Activated B cell treated with CpG ODN at 0.5 μM for 24 hours (primary cell): ENCODE measurements at regions not wholly inside any gene's neighbourhood (a gene's known extent, or its start where the extent isn't known, plus 50 kb on each side); places are given as distances from the start of the nearest gene placed in this dataset.

Experiments used
- ATAC-seq: fragments of 200-7000 bp; cut with Tn5 transposase; one replicate; pipeline ENCODE4 v1.10.0; 2021; ENCODE audit warnings: low read depth, mild to moderate bottlenecking, moderate library complexity
- CTCF ChIA-PET: fragments of 350-600 bp; sonication (Branson Sonifier 250); formaldehyde crosslinking; loops from one replicate; lab custom pipeline; 2021; ENCODE audit warnings: antibody characterized with exemption; lab: Charles Lee
- POLR2A ChIA-PET: fragments of 350-600 bp; sonication (Branson Sonifier 250); formaldehyde crosslinking; loops from one replicate; lab custom pipeline; 2021; ENCODE audit warnings: antibody characterized with exemption; lab: Charles Lee
- DNase-seq: peaks from one replicate; pipeline ENCODE4 v3.0.0; 2022
- H3K27ac Mint-ChIP-seq: one replicate; pipeline ENCODE4 v1.8.0; 2020; ENCODE audit warnings: mixed read lengths
- H3K27me3 Mint-ChIP-seq: one replicate; pipeline ENCODE4 v1.8.0; 2021; ENCODE audit warnings: mixed read lengths
- H3K36me3 Mint-ChIP-seq: one replicate; pipeline ENCODE4 v1.8.0; 2021; ENCODE audit warnings: low read depth, mixed read lengths
- H3K4me1 Mint-ChIP-seq: one replicate; pipeline ENCODE4 v1.8.0; 2021; ENCODE audit warnings: mixed read lengths
- H3K4me3 Mint-ChIP-seq: one replicate; pipeline ENCODE4 v1.8.0; 2020; ENCODE audit warnings: mild to moderate bottlenecking, mixed read lengths
- H3K9me3 Mint-ChIP-seq: one replicate; pipeline ENCODE4 v1.8.0; 2020; ENCODE audit warnings: mixed read lengths
- intact Hi-C: fragments of 100-400 bp; cut with micrococcal nuclease; formaldehyde crosslinking; loops from one replicate; pipeline ENCODE4 v1.15.1; 2024
- TF ChIP-seq, protein P1 (sequence below): fragments of 200-600 bp; IDR thresholded peaks from one replicate; pipeline ENCODE4 v1.8.0; 2022; ENCODE audit warnings: antibody characterized with exemption, mild to moderate bottlenecking

GRCh38 chr14:81759541-81759940 lies 225.9 kb upstream of the SEL1L start:
- peaks cover 5% of the 10 kb centered on the region for H3K9me3 Mint-ChIP-seq
- H3K4me1 Mint-ChIP-seq, result no peaks in the 10 kb centered on the region
- ATAC-seq, result no peak
- ChIA-PET POLR2A (no interaction called here), CTCF (no interaction called here)
- no peak overlapping the region for H3K4me3 Mint-ChIP-seq
- no peaks in the 10 kb centered on the region for H3K36me3 Mint-ChIP-seq
- no peaks in the 10 kb centered on the region for H3K27me3 Mint-ChIP-seq
- TF ChIP-seq, protein P1, sequence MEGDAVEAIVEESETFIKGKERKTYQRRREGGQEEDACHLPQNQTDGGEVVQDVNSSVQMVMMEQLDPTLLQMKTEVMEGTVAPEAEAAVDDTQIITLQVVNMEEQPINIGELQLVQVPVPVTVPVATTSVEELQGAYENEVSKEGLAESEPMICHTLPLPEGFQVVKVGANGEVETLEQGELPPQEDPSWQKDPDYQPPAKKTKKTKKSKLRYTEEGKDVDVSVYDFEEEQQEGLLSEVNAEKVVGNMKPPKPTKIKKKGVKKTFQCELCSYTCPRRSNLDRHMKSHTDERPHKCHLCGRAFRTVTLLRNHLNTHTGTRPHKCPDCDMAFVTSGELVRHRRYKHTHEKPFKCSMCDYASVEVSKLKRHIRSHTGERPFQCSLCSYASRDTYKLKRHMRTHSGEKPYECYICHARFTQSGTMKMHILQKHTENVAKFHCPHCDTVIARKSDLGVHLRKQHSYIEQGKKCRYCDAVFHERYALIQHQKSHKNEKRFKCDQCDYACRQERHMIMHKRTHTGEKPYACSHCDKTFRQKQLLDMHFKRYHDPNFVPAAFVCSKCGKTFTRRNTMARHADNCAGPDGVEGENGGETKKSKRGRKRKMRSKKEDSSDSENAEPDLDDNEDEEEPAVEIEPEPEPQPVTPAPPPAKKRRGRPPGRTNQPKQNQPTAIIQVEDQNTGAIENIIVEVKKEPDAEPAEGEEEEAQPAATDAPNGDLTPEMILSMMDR, result no peak
- DNase-seq, result no peak
- intact Hi-C loops, result no loop called here
- no peak overlapping the region for H3K27ac Mint-ChIP-seq

DNA sequence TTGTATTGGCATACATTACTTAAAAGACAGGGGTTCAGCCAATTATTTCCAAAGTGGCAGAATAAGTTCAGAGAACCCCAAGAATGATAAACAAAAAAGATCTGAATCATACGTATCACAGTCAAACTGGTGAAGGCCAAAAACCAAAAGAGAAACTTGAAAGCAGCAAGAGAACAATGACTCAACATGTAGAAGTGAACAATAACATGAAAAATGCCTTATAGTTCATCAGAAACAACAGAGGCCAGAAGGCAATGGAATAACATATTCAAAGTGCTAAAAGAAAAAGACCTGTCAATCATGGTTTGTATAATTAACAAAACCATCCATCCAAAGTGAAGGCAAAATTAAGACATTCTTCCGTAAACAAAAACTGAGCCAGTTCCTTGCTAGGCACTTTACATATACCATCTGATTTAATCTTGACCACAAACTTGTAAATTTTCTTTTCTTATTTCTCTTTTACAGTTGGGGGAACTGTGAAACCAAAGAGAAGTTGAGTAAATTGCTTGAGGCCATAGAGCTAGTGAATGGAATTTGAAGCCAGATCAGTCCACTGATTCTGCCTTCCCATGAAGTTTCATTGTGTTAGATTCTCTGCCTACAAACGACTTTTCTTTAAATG lies 232.1 kb upstream of the SEL1L start:
- Mint-ChIP-seq H3K4me3 (no peak overlapping the region), H3K36me3 (no peaks in the 10 kb centered on the region), H3K4me1 (no peaks in the 10 kb centered on the region), H3K9me3 (peaks cover 2% of the 10 kb centered on the region), H3K27me3 (no peaks in the 10 kb centered on the region), H3K27ac (no peak overlapping the region)
- TF ChIP-seq, protein P1, result no peak
- intact Hi-C loops, result no loop called here
- POLR2A ChIA-PET, result no interaction called here
- ATAC-seq, result no peak
- DNase-seq, result no peak
- CTCF ChIA-PET, result no interaction called here

GRCh38 chr14:81766321-81766915 lies 232.8 kb upstream of the SEL1L start:
- no peak for DNase-seq
- Mint-ChIP-seq H3K36me3 (no peaks in the 10 kb centered on the region), H3K27ac (no peak overlapping the region), H3K4me1 (no peaks in the 10 kb centered on the region), H3K27me3 (no peaks in the 10 kb centered on the region), H3K9me3 (peaks cover 2% of the 10 kb centered on the region), H3K4me3 (no peak overlapping the region)
- TF ChIP-seq, protein P1, result no peak
- POLR2A ChIA-PET, result no interaction called here
- ATAC-seq, result no peak
- CTCF ChIA-PET, result no interaction called here
- intact Hi-C loops, result no loop called here

GRCh38 chr14:81767266-81767995 lies 233.8 kb upstream of the SEL1L start:
- Mint-ChIP-seq H3K27me3 (no peaks in the 10 kb centered on the region), H3K4me1 (no peaks in the 10 kb centered on the region), H3K27ac (no peak overlapping the region), H3K4me3 (no peak overlapping the region), H3K36me3 (no peaks in the 10 kb centered on the region), H3K9me3 (peaks cover 2% of the 10 kb centered on the region)
- POLR2A ChIA-PET, result no interaction called here
- TF ChIP-seq, protein P1, result no peak
- CTCF ChIA-PET, result no interaction called here
- intact Hi-C loops, result no loop called here
- ATAC-seq (no peak), DNase-seq (no peak)

GRCh38 chr14:81771651-81772275 lies 238.1 kb upstream of the SEL1L start:
- Mint-ChIP-seq H3K27me3 (no peaks in the 10 kb centered on the region), H3K9me3 (peaks cover 2% of the 10 kb centered on the region), H3K36me3 (no peaks in the 10 kb centered on the region), H3K4me1 (no peaks in the 10 kb centered on the region), H3K27ac (no peak overlapping the region), H3K4me3 (no peak overlapping the region)
- DNase-seq (no peak), ATAC-seq (no peak)
- intact Hi-C loops, result no loop called here
- TF ChIP-seq, protein P1, result no peak
- CTCF ChIA-PET, result no interaction called here
- POLR2A ChIA-PET, result no interaction called here
